ENCODE measurements at regions not wholly inside any gene's neighbourhood (a gene's known extent, or its start where the extent isn't known, plus 50 kb on each side); places are given as distances from the start of the nearest gene placed in this dataset.

DNA sequence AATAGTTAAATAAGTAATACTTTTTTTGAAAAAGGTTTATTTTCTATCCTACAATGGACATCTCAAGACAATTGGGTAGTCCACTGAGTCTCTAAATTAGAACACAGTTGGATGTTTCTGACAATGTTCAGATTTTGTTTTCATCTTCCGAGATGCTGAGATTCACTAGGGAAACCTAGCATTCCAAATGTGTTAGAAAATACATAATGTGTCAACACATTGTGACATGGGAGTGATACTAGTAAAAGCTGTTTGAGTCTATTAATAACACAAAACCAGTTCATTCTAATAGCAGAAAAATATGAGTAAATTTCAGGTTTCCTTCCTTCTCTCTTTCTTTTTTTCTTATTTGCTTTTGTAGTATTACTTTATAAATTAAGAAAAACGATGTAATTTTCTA is 68.2 kb upstream of the CDH10 start:
- in situ Hi-C loops (cut with MboI; ENCODE audit: low pct_unique_long_range_greater_than_20kb, low sequenced_read_pairs), result no loop called here

DNA sequence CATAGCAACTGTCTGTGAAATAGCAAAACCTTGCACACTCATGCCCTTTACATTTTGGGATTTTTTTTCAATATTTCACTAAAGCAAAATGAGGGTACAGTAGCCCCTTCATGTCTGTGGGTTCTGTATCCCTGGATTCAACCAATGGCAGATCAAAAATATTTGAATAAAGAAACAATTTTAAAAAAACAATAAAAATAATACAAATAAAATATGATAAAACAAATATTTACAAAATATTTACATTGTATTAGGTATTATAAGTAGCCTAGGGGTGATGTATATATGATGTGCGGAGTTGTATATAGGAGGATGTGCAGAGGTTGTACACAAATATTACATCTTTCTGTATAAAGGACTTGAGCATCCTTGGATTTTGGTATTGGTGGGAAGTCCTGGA is 67.3 kb upstream of the CDH10 start:
- no peak for DNase-seq
- in situ Hi-C loops (cut with MboI; ENCODE audit: low pct_unique_long_range_greater_than_20kb, low sequenced_read_pairs), result no loop called here

More for the DNA sequence above, 68.2 kb upstream of the CDH10 start:
- DNase-seq, result no peak

DNA sequence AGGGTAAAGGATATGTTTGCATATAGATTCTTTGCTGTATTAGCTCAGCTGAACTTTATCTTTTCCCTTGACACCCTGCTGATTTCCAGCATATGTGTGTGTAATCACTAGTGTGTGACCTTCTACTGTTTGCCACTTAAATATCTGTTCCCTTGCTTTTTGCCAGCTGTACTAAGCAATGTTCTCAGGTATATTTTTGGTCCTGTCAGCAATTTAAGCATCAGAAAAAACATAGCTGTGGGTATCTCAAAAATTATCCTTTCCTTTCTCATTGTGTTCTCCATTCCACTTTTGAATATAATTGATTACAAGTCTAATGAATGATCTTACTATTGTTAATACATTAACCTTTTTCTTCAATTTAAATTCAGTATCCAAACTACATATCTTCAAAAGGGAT is 59.2 kb upstream of the CDH10 start:
- in situ Hi-C loops (cut with MboI; ENCODE audit: low pct_unique_long_range_greater_than_20kb, low sequenced_read_pairs), result no loop called here
- no peak for DNase-seq

Data from KBM-7 (cell line).